GM21367 (cell line): ENCODE measurements at regions not wholly inside any gene's neighbourhood (a gene's known extent, or its start where the extent isn't known, plus 50 kb on each side); places are given as distances from the start of the nearest gene placed in this dataset.
"Not testable (repeated sequence)": the region's sequence is repeated elsewhere in the genome, so short reads cannot be mapped to it uniquely, and the experiment has no call there.

Experiments used
- ATAC-seq: cut with Tn5 transposase; IDR thresholded peaks from one replicate; pipeline ENCODE4 v1.9.1; 2021; ENCODE audit not compliant: unreplicated experiment

DNA sequence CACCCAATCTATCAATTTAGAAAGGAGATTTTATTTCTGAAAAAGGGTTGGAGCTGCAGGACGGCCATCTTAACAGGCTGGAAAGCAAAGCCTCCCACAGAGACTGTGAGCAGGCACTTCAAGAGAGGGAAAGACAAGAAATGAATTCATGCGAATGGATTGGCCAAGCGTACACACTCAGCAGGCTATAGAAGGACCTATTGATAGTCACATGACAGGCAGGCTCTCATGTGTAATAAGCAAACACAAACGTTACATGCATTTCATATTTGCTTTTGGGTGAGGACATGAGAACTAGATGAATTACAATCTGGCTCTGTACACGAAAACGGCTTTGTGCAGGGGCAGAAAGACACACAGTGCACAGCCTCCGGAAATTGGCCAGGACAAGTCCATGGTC is 83.9 kb upstream of the GOLGA6L6 start:
- ATAC-seq: not testable (repeated sequence)

GRCh38 chr15:20624085-20624484 is 82.5 kb upstream of the GOLGA6L6 start:
- ATAC-seq: not testable (repeated sequence)

GRCh38 chr15:20622117-20622516 is 80.5 kb upstream of the GOLGA6L6 start:
- ATAC-seq: not testable (repeated sequence)

- ATAC-seq: not testable (repeated sequence)
These were observed 72.9 kb upstream of the GOLGA6L6 start for GRCh38 chr15:20614549-20614948.

DNA sequence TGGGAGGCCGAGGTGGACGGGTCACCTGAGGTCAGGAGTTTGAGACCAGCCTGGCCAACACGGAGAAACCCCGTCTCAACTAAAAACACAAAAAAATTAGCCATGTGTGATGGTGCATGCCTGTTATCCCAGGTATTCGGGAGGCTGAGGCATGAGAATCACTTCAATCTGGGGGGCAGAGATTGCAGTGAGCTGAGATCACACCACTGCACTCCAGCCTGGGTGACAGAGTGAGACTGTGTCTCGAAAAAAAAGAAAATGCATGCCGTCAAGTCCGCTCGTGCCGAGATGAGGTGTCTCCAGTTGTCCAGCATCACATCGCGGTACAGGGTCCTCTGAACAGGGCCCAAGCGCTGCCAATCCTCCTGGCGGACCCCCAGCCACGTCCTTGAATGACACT is 71.2 kb upstream of the GOLGA6L6 start:
- ATAC-seq: not testable (repeated sequence)

DNA sequence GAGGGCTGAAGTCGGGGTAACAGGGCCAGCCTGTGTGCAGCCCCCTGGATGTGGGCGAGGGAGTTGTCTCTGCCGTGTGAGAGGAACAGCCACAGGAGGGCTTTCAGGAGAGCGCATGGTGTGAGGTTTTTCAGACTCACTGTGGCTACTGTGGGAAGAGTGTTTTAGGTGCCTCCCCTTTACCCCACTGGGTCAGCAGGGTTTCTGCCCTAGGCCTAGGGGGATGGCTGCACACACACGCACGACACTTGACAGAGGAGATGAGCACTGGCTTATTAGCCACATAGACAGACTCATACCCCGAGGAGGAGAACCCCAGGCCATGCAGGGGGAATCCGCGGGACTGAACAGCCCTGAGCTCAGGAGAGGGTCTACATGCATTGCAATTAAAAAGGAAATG is 70.8 kb upstream of the GOLGA6L6 start:
- not testable (repeated sequence) for ATAC-seq

GRCh38 chr15:20611667-20612290 is 70.2 kb upstream of the GOLGA6L6 start:
- not testable (repeated sequence) for ATAC-seq

- not testable (repeated sequence) for ATAC-seq
These were observed 66.6 kb upstream of the GOLGA6L6 start for GRCh38 chr15:20608179-20608578.

- not testable (repeated sequence) for ATAC-seq
These were observed 55.6 kb upstream of the GOLGA6L6 start for GRCh38 chr15:20597245-20597644.

GRCh38 chr15:20594219-20594618 is 52.6 kb upstream of the GOLGA6L6 start:
- not testable (repeated sequence) for ATAC-seq

DNA sequence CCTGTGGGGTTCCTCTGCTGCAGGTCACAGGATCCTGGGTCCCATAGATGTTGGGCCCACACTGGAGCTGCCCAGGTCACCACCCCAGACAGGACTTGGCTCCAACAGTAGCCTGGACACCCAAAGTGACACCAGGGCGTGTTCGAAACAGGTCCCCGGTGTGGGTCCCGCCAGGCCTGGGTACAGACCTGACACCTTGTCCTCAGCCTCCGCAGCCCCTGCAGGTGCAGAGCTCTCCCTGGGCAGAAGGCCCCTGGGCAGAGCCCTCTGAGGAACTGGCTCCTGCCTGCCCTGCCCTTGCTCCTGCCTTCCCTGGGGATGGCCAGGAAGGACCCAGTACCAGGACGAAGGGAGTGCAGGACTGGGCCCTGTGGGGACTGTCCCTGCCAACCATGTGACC is 50.3 kb upstream of the GOLGA6L6 start:
- ATAC-seq: not testable (repeated sequence)
